ENCODE measurements at regions not wholly inside any gene's neighbourhood (a gene's known extent, or its start where the extent isn't known, plus 50 kb on each side); places are given as distances from the start of the nearest gene placed in this dataset.
"Not testable (repeated sequence)": the region's sequence is repeated elsewhere in the genome, so short reads cannot be mapped to it uniquely, and the experiment has no call there.

- Mint-ChIP-seq H3K9me3 (ENCODE audit: unreplicated experiment) (no peaks in the 10 kb centered on the region), H3K27me3 (ENCODE audit: unreplicated experiment) (peaks cover 2% of the 10 kb centered on the region), H3K4me1 (ENCODE audit: low read depth, unreplicated experiment) (peaks cover 45% of the 10 kb centered on the region), H3K36me3 (ENCODE audit: unreplicated experiment) (no peaks in the 10 kb centered on the region), H3K27ac (ENCODE audit: unreplicated experiment) (peak overlapping the region; percentile 28), H3K4me3 (ENCODE audit: unreplicated experiment) (no peak overlapping the region)
- DNase-seq = no peak
- TF ChIP-seq, protein P1, sequence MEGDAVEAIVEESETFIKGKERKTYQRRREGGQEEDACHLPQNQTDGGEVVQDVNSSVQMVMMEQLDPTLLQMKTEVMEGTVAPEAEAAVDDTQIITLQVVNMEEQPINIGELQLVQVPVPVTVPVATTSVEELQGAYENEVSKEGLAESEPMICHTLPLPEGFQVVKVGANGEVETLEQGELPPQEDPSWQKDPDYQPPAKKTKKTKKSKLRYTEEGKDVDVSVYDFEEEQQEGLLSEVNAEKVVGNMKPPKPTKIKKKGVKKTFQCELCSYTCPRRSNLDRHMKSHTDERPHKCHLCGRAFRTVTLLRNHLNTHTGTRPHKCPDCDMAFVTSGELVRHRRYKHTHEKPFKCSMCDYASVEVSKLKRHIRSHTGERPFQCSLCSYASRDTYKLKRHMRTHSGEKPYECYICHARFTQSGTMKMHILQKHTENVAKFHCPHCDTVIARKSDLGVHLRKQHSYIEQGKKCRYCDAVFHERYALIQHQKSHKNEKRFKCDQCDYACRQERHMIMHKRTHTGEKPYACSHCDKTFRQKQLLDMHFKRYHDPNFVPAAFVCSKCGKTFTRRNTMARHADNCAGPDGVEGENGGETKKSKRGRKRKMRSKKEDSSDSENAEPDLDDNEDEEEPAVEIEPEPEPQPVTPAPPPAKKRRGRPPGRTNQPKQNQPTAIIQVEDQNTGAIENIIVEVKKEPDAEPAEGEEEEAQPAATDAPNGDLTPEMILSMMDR (IDR thresholded peaks at IDR 0.05; ENCODE audit: partially characterized antibody, unreplicated experiment) = no peak
Measured at GRCh38 chr7:13745530-13745929, 243.9 kb downstream of the ETV1 start.

DNA sequence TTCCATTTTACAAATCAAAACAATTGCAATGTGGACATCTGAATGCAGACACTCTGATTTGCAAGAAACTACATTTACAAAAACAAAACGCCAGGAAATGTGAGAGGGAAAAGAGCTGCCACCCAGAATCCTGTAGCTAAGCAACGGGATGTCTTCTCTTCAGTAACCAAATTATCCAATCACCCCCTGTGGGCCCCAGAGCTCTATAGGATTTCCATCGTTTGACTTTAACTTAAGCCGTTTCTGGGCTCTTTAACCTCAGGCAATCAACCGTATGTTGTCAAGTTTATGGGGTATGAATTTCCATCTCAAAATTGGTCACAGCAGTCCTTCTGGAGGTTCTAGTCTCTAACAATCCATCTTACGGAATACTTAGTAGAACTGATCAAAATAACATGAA, 240.5 kb downstream of the ETV1 start:
- Mint-ChIP-seq H3K36me3 (ENCODE audit: unreplicated experiment) (no peaks in the 10 kb centered on the region), H3K27me3 (ENCODE audit: unreplicated experiment) (no peaks in the 10 kb centered on the region), H3K4me1 (ENCODE audit: low read depth, unreplicated experiment) (peaks cover 27% of the 10 kb centered on the region), H3K4me3 (ENCODE audit: unreplicated experiment) (peak overlapping the region; percentile 6), H3K27ac (ENCODE audit: unreplicated experiment) (no peak overlapping the region), H3K9me3 (ENCODE audit: unreplicated experiment) (no peaks in the 10 kb centered on the region)
- DNase-seq = no peak
- TF ChIP-seq, protein P1 (IDR thresholded peaks at IDR 0.05; ENCODE audit: partially characterized antibody, unreplicated experiment) = no peak

- TF ChIP-seq, protein P1 (IDR thresholded peaks at IDR 0.05; ENCODE audit: partially characterized antibody, unreplicated experiment) = no peak
- Mint-ChIP-seq H3K36me3 (ENCODE audit: unreplicated experiment) (no peaks in the 10 kb centered on the region), H3K27me3 (ENCODE audit: unreplicated experiment) (no peaks in the 10 kb centered on the region), H3K4me1 (ENCODE audit: low read depth, unreplicated experiment) (peaks cover 24% of the 10 kb centered on the region), H3K4me3 (ENCODE audit: unreplicated experiment) (no peak overlapping the region), H3K27ac (ENCODE audit: unreplicated experiment) (no peak overlapping the region), H3K9me3 (ENCODE audit: unreplicated experiment) (no peaks in the 10 kb centered on the region)
- no peak for DNase-seq
Measured at GRCh38 chr7:13749636-13750035, 239.8 kb downstream of the ETV1 start.

DNA sequence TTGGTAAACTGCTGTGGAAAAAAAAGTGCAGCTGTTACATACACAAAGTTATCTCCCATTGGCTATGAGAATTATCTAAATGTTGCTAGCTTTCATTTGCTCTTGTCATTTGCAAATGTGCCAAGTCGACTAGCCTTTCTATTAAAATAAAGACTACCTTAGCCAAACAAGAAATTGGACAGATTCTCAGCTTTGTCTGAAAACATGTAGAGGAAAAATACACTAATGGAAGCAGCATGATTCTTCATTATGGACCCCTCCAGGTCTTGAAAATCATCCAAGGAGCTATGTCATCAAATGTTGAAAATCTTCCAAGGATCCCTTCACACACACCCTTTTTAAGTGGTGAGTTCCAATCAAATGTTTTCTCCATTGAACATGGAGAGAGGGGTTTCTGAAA, 237.7 kb downstream of the ETV1 start:
- H3K4me1 Mint-ChIP-seq (ENCODE audit: low read depth, unreplicated experiment) = peaks cover 14% of the 10 kb centered on the region
- no peak overlapping the region for H3K27ac Mint-ChIP-seq (ENCODE audit: unreplicated experiment)

GRCh38 chr7:13757841-13758240, 231.6 kb downstream of the ETV1 start:
- Mint-ChIP-seq H3K27ac (ENCODE audit: unreplicated experiment) (no peak overlapping the region), H3K4me1 (ENCODE audit: low read depth, unreplicated experiment) (no peaks in the 10 kb centered on the region), H3K27me3 (ENCODE audit: unreplicated experiment) (no peaks in the 10 kb centered on the region), H3K36me3 (ENCODE audit: unreplicated experiment) (no peaks in the 10 kb centered on the region), H3K9me3 (ENCODE audit: unreplicated experiment) (peaks cover 1% of the 10 kb centered on the region), H3K4me3 (ENCODE audit: unreplicated experiment) (no peak overlapping the region)
- TF ChIP-seq, protein P1 (IDR thresholded peaks at IDR 0.05; ENCODE audit: partially characterized antibody, unreplicated experiment) = no peak
- DNase-seq = no peak

More for the DNA sequence above, 237.7 kb downstream of the ETV1 start:
- H3K36me3 Mint-ChIP-seq (ENCODE audit: unreplicated experiment) = no peaks in the 10 kb centered on the region
- H3K4me3 Mint-ChIP-seq (ENCODE audit: unreplicated experiment) = no peak overlapping the region
- TF ChIP-seq, protein P1 (IDR thresholded peaks at IDR 0.05; ENCODE audit: partially characterized antibody, unreplicated experiment) = no peak
- H3K9me3 Mint-ChIP-seq (ENCODE audit: unreplicated experiment) = no peaks in the 10 kb centered on the region
- no peaks in the 10 kb centered on the region for H3K27me3 Mint-ChIP-seq (ENCODE audit: unreplicated experiment)
- no peak for DNase-seq

DNA sequence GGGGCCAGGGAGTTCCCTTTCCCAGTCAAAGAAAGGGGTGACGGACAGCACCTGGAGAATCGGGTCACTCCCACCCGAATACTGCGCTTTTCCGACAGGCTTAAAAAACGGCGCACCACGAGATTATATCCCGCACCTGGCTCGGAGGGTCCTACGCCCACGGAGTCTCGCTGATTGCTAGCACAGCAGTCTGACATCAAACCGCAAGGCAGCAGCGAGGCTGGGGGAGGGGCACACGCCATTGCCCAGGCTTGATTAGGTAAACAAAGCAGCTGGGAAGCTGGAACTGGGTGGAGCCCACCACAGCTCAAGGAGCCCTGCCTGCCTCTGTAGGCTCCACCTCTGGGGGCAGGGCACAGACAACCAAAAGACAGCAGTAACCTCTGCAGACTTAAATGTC, 223.6 kb downstream of the ETV1 start:
- H3K4me3 Mint-ChIP-seq (ENCODE audit: unreplicated experiment) = not testable (repeated sequence)

More for the DNA sequence above, 223.6 kb downstream of the ETV1 start:
- not testable (repeated sequence) for H3K27ac Mint-ChIP-seq (ENCODE audit: unreplicated experiment); H3K27me3 Mint-ChIP-seq (ENCODE audit: unreplicated experiment); H3K9me3 Mint-ChIP-seq (ENCODE audit: unreplicated experiment); DNase-seq; H3K4me1 Mint-ChIP-seq (ENCODE audit: low read depth, unreplicated experiment)
- H3K36me3 Mint-ChIP-seq (ENCODE audit: unreplicated experiment) = peaks cover 17% of the 10 kb centered on the region
